GM23338 (cell line): ENCODE measurements at regions not wholly inside any gene's neighbourhood (a gene's known extent, or its start where the extent isn't known, plus 50 kb on each side); places are given as distances from the start of the nearest gene placed in this dataset.

Experiments used
- ATAC-seq: fragments of 200-7000 bp; cut with Tn5 transposase; 3 replicates; pipeline ENCODE4 v1.9.1; 2020
- DNase-seq: peaks from one replicate; pipeline ENCODE4 v3.0.0-alpha.2; 2015; ENCODE audit warnings: low spot score
- H2AFZ ChIP-seq: fragments of 200-600 bp; sonication (generic); 2 replicates; pipeline ENCODE4 v1.8.0; 2016; ENCODE audit warnings: antibody characterized with exemption, mild to moderate bottlenecking, moderate library complexity
- H3F3A ChIP-seq: fragments of 200-600 bp; sonication (generic); replicated peaks from 2 replicates; pipeline ENCODE4 v1.8.0; 2017; ENCODE audit warnings: antibody characterized with exemption, mixed run types, low read depth
- H3K27ac ChIP-seq: fragments of 200-600 bp; sonication (generic); 2 replicates; pipeline ENCODE4 v1.6.1; 2016; ENCODE audit warnings: low read depth
- H3K27me3 ChIP-seq: fragments of 200-600 bp; sonication (generic); 2 replicates; pipeline ENCODE4 v1.8.0; 2016; ENCODE audit warnings: mild to moderate bottlenecking, mixed run types, moderate library complexity; ENCODE audit not compliant: insufficient read depth
- H3K36me3 ChIP-seq: fragments of 200-600 bp; sonication (generic); 2 replicates; pipeline ENCODE4 v1.8.0; 2016; ENCODE audit warnings: mild to moderate bottlenecking; ENCODE audit not compliant: insufficient read depth
- H3K4me1 ChIP-seq: fragments of 200-600 bp; sonication (generic); 2 replicates; pipeline ENCODE4 v1.8.0; 2016; ENCODE audit warnings: mild to moderate bottlenecking, moderate library complexity; ENCODE audit not compliant: insufficient read depth
- H3K4me2 ChIP-seq: fragments of 200-600 bp; sonication (generic); 2 replicates; pipeline ENCODE4 v1.7.1; 2017; ENCODE audit warnings: mixed run types
- H3K4me3 ChIP-seq: fragments of 200-600 bp; sonication (generic); 2 replicates; pipeline ENCODE4 v1.6.1; 2016; ENCODE audit warnings: mixed run types
- H3K79me2 ChIP-seq: fragments of 200-600 bp; sonication (generic); replicated peaks from 2 replicates; pipeline ENCODE4 v1.8.0; 2017; ENCODE audit warnings: mild to moderate bottlenecking; ENCODE audit not compliant: insufficient read depth
- H3K9me2 ChIP-seq: fragments of 200-600 bp; sonication (generic); 2 replicates; pipeline ENCODE4 v1.8.0; 2017; ENCODE audit not compliant: insufficient read depth
- H4K20me1 ChIP-seq: fragments of 200-600 bp; sonication (generic); replicated peaks from 2 replicates; pipeline ENCODE4 v1.8.0; 2017; ENCODE audit warnings: mild to moderate bottlenecking; ENCODE audit not compliant: insufficient read depth
- H3K27ac Mint-ChIP-seq: 2 replicates; pipeline ENCODE4 v1.8.0; 2020; ENCODE audit warnings: inconsistent platforms, mild to moderate bottlenecking, moderate library complexity, mixed read lengths
- H3K27me3 Mint-ChIP-seq: 3 replicates; pipeline ENCODE4 v1.8.0; 2022; ENCODE audit warnings: low read depth, mild to moderate bottlenecking, moderate library complexity, mixed read lengths, inconsistent platforms; ENCODE audit not compliant: insufficient read depth, poor library complexity
- H3K36me3 Mint-ChIP-seq: 3 replicates; pipeline ENCODE4 v1.8.0; 2021; ENCODE audit warnings: low read depth, mild to moderate bottlenecking, inconsistent platforms, moderate library complexity, mixed read lengths
- H3K4me1 Mint-ChIP-seq: 3 replicates; pipeline ENCODE4 v1.8.0; 2020; ENCODE audit warnings: mild to moderate bottlenecking, inconsistent platforms, mixed read lengths
- H3K4me3 Mint-ChIP-seq: 3 replicates; pipeline ENCODE4 v1.8.0; 2021; ENCODE audit warnings: moderate library complexity, mild to moderate bottlenecking, inconsistent platforms, mixed read lengths
- H3K9me3 Mint-ChIP-seq: 3 replicates; pipeline ENCODE4 v1.8.0; 2020; ENCODE audit warnings: moderate library complexity, mild to moderate bottlenecking, inconsistent platforms, mixed read lengths
- CREB1 ChIP-seq: fragments of 250-450 bp; sonication (Bioruptor Pico); IDR thresholded peaks from 2 replicates; pipeline ENCODE4 v1.5.0; 2020; ENCODE audit warnings: low read depth, mild to moderate bottlenecking, moderate library complexity
- EZH2 ChIP-seq: fragments of 200-600 bp; sonication (generic); IDR thresholded peaks from one replicate; pipeline ENCODE4 v1.8.0; 2017; ENCODE audit warnings: antibody characterized with exemption, mild to moderate bottlenecking, low read depth; ENCODE audit not compliant: unreplicated experiment
- EZH2phosphoT487 ChIP-seq: fragments of 200-600 bp; sonication (generic); IDR thresholded peaks from one replicate; pipeline ENCODE4 v1.8.1; 2018; ENCODE audit warnings: antibody characterized with exemption; ENCODE audit not compliant: unreplicated experiment
- JUNB ChIP-seq: IDR thresholded peaks from one replicate; pipeline ENCODE4 v1.6.1; 2016; ENCODE audit warnings: antibody characterized with exemption; ENCODE audit not compliant: unreplicated experiment
- NANOG ChIP-seq: IDR thresholded peaks from 2 replicates; pipeline ENCODE4 v1.6.1; 2016; ENCODE audit warnings: antibody characterized with exemption, borderline replicate concordance
- POLR2AphosphoS5 ChIP-seq: IDR thresholded peaks from 2 replicates; pipeline ENCODE4 v1.6.1; 2016; ENCODE audit warnings: antibody characterized with exemption, low read depth
- STAT1 ChIP-seq: IDR thresholded peaks from one replicate; pipeline ENCODE4 v1.6.1; 2016; ENCODE audit warnings: antibody characterized with exemption; ENCODE audit not compliant: unreplicated experiment
- ZNF114 ChIP-seq: fragments of 250-450 bp; sonication (Bioruptor Pico); IDR thresholded peaks from 2 replicates; pipeline ENCODE4 v1.5.0; 2020; ENCODE audit warnings: mild to moderate bottlenecking, moderate library complexity
- ZNF331 ChIP-seq: fragments of 250-450 bp; sonication (Bioruptor Pico); IDR thresholded peaks from 2 replicates; pipeline ENCODE4 v1.5.0; 2020; ENCODE audit warnings: low read depth, mild to moderate bottlenecking, moderate library complexity
- TF ChIP-seq, protein P1 (sequence below): IDR thresholded peaks from 2 replicates; pipeline ENCODE4 v1.6.1; 2016; ENCODE audit warnings: antibody characterized with exemption
- TF ChIP-seq, protein P2 (sequence below): IDR thresholded peaks from one replicate; pipeline ENCODE4 v1.6.1; 2018; ENCODE audit warnings: antibody characterized with exemption; ENCODE audit not compliant: unreplicated experiment
- TF ChIP-seq, protein P3 (sequence below), 2 experiments: fragments of 200-600 bp in 1 of 2; sonication (generic) in 1 of 2; conservative IDR thresholded peaks; 2 replicates each; pipeline versions ENCODE4 v1.5.1 to v1.6.1; 2016 to 2017; ENCODE audit warnings: antibody characterized with exemption in 2 of 2, low read depth in 2 of 2, mild to moderate bottlenecking in 2 of 2, moderate library complexity in 1 of 2

DNA sequence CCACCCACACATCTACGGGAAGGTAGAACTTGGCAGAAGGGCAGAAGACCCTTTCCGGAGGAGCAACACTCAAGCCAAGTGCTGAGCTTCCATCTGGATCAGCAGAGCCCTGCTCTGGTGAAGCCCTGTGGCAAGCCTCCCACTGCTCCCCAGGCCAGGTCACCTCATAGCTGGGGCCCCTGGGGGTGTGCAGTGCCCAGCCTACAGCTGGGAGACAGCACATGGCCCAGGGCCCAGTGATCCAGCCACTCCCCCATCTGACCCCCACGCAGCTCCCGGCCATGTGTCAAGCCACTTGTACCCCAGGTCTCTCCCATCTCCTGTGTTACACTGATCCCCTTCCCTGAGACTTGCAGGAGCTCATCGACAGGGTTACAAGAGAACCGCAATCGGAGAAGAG lies 95.7 kb downstream of the RBFOX3 start:
- H3K36me3 Mint-ChIP-seq: peaks cover 4% of the 10 kb centered on the region; the same call in 2 of the 3 replicates
- Histone ChIP-seq H3K4me3 (no peak overlapping the region), H3K4me2 (no peak overlapping the region), H3K4me1 (no peaks in the 10 kb centered on the region), H3K9me2 (no peaks in the 10 kb centered on the region), H4K20me1 (no peaks in the 10 kb centered on the region), H3K36me3 (no peaks in the 10 kb centered on the region), H3F3A (no peaks in the 10 kb centered on the region), H3K27ac (no peak overlapping the region), H3K79me2 (no peaks in the 10 kb centered on the region), H3K27me3 (no peaks in the 10 kb centered on the region), H2AFZ (no peak overlapping the region)
- ATAC-seq: no peak
- no peak for DNase-seq
- no peak for TF ChIP-seq POLR2AphosphoS5
- TF ChIP-seq, protein P1, sequence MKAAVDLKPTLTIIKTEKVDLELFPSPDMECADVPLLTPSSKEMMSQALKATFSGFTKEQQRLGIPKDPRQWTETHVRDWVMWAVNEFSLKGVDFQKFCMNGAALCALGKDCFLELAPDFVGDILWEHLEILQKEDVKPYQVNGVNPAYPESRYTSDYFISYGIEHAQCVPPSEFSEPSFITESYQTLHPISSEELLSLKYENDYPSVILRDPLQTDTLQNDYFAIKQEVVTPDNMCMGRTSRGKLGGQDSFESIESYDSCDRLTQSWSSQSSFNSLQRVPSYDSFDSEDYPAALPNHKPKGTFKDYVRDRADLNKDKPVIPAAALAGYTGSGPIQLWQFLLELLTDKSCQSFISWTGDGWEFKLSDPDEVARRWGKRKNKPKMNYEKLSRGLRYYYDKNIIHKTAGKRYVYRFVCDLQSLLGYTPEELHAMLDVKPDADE: no peak
- no peak overlapping the region for H3K4me3 Mint-ChIP-seq
- H3K27me3 Mint-ChIP-seq: peaks cover 15% of the 10 kb centered on the region
- H3K27ac Mint-ChIP-seq: no peak overlapping the region
- peaks cover 6% of the 10 kb centered on the region for H3K9me3 Mint-ChIP-seq
- peaks cover 11% of the 10 kb centered on the region for H3K4me1 Mint-ChIP-seq

DNA sequence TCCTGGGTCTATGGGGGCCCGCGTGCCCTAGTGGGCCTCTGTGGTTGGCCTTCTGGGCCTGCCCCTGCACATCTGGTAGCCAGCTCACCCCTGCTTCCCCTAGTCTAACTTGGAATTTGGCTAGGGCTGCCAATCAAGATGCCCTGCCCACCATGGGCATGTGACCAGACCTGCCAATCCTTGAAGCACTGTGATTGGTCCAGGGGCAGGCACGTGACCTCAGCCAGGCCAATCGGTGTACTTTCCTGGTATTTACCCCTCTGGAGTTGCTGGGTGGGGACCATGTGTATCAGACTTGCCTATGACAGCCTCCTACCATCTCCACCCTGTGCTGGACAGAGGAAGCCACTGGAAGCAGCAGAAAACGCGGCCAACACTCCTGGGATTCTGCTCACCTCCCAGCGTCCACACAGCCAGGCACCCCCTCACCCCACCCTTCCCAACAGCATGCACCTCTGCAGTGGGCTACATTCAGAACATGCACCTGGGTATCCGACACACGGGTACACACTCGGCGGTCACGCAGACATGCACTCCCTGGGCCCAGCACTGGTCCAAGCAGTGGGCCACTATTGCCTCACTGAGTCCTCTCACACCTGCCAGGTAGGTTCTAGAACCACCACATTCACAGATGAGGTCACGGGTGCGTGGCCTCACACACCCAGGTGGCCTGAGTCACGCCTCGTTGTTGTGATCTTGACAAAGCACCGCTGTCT lies 96.9 kb downstream of the RBFOX3 start:
- H3K79me2 ChIP-seq: no peaks in the 10 kb centered on the region
- peaks cover 15% of the 10 kb centered on the region for H3K27me3 Mint-ChIP-seq
- H3K4me1 Mint-ChIP-seq: peaks cover 11% of the 10 kb centered on the region
- H3F3A ChIP-seq: no peaks in the 10 kb centered on the region
- no peak overlapping the region for H2AFZ ChIP-seq
- no peaks in the 10 kb centered on the region for H3K9me2 ChIP-seq
- no peaks in the 10 kb centered on the region for H3K27me3 ChIP-seq
- peaks cover 6% of the 10 kb centered on the region for H3K9me3 Mint-ChIP-seq
- no peak overlapping the region for H3K4me2 ChIP-seq
- H3K4me1 ChIP-seq: no peaks in the 10 kb centered on the region
- ATAC-seq (no peak), DNase-seq (no peak)
- no peak overlapping the region for H3K27ac Mint-ChIP-seq
- no peak overlapping the region for H3K4me3 Mint-ChIP-seq
- H4K20me1 ChIP-seq: no peaks in the 10 kb centered on the region
- no peak overlapping the region for H3K4me3 ChIP-seq
- H3K36me3 ChIP-seq: no peaks in the 10 kb centered on the region
- H3K36me3 Mint-ChIP-seq: peaks cover 4% of the 10 kb centered on the region; the same call in 2 of the 3 replicates
- H3K27ac ChIP-seq: no peak overlapping the region
- TF ChIP-seq JUNB (no peak), ZNF331 (CRISPR knock-in tag) (no peak), EZH2phosphoT487 (no peak), POLR2AphosphoS5 (no peak), CREB1 (CRISPR knock-in tag) (no peak), NANOG (no peak), STAT1 (no peak), ZNF114 (CRISPR knock-in tag) (no peak), EZH2 (no peak)
- TF ChIP-seq, protein P2, sequence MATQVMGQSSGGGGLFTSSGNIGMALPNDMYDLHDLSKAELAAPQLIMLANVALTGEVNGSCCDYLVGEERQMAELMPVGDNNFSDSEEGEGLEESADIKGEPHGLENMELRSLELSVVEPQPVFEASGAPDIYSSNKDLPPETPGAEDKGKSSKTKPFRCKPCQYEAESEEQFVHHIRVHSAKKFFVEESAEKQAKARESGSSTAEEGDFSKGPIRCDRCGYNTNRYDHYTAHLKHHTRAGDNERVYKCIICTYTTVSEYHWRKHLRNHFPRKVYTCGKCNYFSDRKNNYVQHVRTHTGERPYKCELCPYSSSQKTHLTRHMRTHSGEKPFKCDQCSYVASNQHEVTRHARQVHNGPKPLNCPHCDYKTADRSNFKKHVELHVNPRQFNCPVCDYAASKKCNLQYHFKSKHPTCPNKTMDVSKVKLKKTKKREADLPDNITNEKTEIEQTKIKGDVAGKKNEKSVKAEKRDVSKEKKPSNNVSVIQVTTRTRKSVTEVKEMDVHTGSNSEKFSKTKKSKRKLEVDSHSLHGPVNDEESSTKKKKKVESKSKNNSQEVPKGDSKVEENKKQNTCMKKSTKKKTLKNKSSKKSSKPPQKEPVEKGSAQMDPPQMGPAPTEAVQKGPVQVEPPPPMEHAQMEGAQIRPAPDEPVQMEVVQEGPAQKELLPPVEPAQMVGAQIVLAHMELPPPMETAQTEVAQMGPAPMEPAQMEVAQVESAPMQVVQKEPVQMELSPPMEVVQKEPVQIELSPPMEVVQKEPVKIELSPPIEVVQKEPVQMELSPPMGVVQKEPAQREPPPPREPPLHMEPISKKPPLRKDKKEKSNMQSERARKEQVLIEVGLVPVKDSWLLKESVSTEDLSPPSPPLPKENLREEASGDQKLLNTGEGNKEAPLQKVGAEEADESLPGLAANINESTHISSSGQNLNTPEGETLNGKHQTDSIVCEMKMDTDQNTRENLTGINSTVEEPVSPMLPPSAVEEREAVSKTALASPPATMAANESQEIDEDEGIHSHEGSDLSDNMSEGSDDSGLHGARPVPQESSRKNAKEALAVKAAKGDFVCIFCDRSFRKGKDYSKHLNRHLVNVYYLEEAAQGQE: no peak
- TF ChIP-seq, protein P3, sequence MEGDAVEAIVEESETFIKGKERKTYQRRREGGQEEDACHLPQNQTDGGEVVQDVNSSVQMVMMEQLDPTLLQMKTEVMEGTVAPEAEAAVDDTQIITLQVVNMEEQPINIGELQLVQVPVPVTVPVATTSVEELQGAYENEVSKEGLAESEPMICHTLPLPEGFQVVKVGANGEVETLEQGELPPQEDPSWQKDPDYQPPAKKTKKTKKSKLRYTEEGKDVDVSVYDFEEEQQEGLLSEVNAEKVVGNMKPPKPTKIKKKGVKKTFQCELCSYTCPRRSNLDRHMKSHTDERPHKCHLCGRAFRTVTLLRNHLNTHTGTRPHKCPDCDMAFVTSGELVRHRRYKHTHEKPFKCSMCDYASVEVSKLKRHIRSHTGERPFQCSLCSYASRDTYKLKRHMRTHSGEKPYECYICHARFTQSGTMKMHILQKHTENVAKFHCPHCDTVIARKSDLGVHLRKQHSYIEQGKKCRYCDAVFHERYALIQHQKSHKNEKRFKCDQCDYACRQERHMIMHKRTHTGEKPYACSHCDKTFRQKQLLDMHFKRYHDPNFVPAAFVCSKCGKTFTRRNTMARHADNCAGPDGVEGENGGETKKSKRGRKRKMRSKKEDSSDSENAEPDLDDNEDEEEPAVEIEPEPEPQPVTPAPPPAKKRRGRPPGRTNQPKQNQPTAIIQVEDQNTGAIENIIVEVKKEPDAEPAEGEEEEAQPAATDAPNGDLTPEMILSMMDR (conservative IDR thresholded peaks at IDR 0.05; ENCODE audit: low read depth in 2 of 2): no peak
- TF ChIP-seq, protein P1: no peak
